ENCODE measurements at regions not wholly inside any gene's neighbourhood (a gene's known extent, or its start where the extent isn't known, plus 50 kb on each side); places are given as distances from the start of the nearest gene placed in this dataset.

DNA sequence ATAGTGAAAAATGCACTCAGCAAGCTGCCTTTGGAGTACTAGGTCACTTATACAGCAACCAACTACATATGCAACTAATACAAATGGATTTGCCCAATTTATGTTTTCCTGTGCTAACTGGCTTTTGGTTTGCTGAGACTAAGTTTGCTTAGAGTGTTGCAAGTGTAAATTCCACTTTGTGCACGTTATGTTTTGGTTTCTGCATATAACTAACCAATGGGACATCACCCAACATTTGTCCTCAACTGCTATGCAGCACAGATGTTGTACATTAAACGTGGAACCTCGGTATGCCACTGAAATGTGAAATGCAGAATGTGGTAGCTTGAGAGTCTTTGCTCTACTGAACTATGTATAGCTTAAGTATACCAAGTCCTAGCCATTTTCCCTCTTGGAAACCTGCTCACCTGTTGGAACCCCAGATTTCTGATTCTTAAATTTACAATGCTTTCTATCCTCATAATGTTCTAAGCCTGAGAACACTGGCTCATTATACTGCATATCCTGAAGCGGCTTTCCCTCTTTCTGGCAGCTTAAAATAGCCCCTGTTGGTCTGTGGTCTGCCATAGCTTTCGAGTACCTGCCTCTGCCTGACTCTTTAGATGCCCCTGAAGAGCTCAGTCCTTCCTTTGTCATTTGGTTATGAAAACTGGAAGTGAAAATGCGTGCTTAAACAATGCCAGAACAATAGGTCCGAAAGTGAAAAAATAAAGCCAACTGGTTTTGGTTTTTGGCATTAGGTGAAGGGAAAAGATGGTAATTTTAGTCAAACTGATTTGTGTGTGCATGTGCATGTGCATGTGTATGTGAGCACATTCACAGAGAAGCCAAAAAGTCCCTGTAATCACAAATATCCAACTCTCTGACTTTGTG is 158.0 kb downstream of the SH2D1A start:
- Mint-ChIP-seq H3K27ac (ENCODE audit: unreplicated experiment) (no peak overlapping the region), H3K4me3 (ENCODE audit: low read depth, unreplicated experiment) (no peak overlapping the region), H3K36me3 (ENCODE audit: insufficient read depth, unreplicated experiment) (no peaks in the 10 kb centered on the region), H3K9me3 (ENCODE audit: low read depth, unreplicated experiment) (no peaks in the 10 kb centered on the region), H3K27me3 (ENCODE audit: unreplicated experiment) (peaks cover 19% of the 10 kb centered on the region), H3K4me1 (ENCODE audit: low read depth, unreplicated experiment) (no peaks in the 10 kb centered on the region)
- intact Hi-C loops (cut with micrococcal nuclease; ENCODE audit: unreplicated experiment): no loop called here
- CTCF ChIA-PET: no interaction called here
- TF ChIP-seq, protein P1, sequence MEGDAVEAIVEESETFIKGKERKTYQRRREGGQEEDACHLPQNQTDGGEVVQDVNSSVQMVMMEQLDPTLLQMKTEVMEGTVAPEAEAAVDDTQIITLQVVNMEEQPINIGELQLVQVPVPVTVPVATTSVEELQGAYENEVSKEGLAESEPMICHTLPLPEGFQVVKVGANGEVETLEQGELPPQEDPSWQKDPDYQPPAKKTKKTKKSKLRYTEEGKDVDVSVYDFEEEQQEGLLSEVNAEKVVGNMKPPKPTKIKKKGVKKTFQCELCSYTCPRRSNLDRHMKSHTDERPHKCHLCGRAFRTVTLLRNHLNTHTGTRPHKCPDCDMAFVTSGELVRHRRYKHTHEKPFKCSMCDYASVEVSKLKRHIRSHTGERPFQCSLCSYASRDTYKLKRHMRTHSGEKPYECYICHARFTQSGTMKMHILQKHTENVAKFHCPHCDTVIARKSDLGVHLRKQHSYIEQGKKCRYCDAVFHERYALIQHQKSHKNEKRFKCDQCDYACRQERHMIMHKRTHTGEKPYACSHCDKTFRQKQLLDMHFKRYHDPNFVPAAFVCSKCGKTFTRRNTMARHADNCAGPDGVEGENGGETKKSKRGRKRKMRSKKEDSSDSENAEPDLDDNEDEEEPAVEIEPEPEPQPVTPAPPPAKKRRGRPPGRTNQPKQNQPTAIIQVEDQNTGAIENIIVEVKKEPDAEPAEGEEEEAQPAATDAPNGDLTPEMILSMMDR (IDR thresholded peaks at IDR 0.05; ENCODE audit: unreplicated experiment): no peak
- no TSS peak for BruUV-seq (replicated peaks)
- no peak for DNase-seq

DNA sequence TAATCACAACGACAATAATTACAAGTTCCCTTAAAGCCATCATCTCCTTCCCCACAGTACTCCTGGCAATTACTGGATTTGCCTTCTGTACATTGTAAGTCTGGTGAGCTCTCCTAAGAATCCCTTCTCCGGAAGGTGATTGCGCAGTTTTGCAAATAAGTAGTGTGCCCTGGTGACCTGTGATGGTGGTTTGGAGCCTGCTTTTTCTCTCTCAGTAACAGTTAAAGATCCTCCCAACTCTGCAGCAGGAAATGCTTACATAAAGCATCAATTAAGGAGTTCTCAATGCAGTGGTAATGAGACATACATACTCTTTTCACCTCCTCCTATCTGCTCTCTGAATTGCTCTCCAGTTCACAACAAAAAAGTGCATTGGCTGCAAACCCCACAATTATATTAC is 159.7 kb downstream of the SH2D1A start:
- TF ChIP-seq, protein P1 (IDR thresholded peaks at IDR 0.05; ENCODE audit: unreplicated experiment): no peak
- H3K27ac Mint-ChIP-seq (ENCODE audit: unreplicated experiment): no peak overlapping the region
- H3K4me1 Mint-ChIP-seq (ENCODE audit: low read depth, unreplicated experiment): no peaks in the 10 kb centered on the region
- no peak for DNase-seq
- CTCF ChIA-PET: interaction anchor here (0.6 kb wide), 1 partner anchor 154 kb away, joined by 3 read pairs; no protein-coding TSS in a partner anchor
- H3K36me3 Mint-ChIP-seq (ENCODE audit: insufficient read depth, unreplicated experiment): no peaks in the 10 kb centered on the region
- peaks cover 19% of the 10 kb centered on the region for H3K27me3 Mint-ChIP-seq (ENCODE audit: unreplicated experiment)
- intact Hi-C loops (cut with micrococcal nuclease; ENCODE audit: unreplicated experiment): no loop called here
- no TSS peak for BruUV-seq (replicated peaks)
- H3K9me3 Mint-ChIP-seq (ENCODE audit: low read depth, unreplicated experiment): no peaks in the 10 kb centered on the region
- H3K4me3 Mint-ChIP-seq (ENCODE audit: low read depth, unreplicated experiment): no peak overlapping the region

DNA sequence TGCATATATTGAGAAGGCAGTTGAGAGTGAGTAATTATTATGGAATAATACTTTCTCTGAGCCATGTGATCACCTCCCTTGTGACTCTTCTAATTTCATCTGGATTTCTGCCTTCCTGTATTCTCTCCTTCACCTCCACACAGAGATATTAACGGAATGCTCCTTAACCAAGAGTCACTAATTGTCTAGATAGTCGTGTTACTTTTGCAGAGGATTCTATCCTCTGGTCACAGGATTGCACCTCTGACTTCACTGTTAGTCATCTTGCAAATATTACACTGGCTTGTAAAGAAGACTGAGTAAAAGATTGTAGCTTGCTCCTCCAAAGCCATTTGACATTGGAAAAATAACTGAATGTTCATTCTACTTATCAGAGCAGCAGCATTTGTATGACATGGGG is 160.9 kb downstream of the SH2D1A start:
- no peaks in the 10 kb centered on the region for H3K36me3 Mint-ChIP-seq (ENCODE audit: insufficient read depth, unreplicated experiment)
- CTCF ChIA-PET: no interaction called here
- H3K27ac Mint-ChIP-seq (ENCODE audit: unreplicated experiment): no peak overlapping the region
- BruUV-seq (replicated peaks): no TSS peak
- peaks cover 19% of the 10 kb centered on the region for H3K27me3 Mint-ChIP-seq (ENCODE audit: unreplicated experiment)
- no peaks in the 10 kb centered on the region for H3K4me1 Mint-ChIP-seq (ENCODE audit: low read depth, unreplicated experiment)
- no peak for DNase-seq
- TF ChIP-seq, protein P1 (IDR thresholded peaks at IDR 0.05; ENCODE audit: unreplicated experiment): no peak
- no peak overlapping the region for H3K4me3 Mint-ChIP-seq (ENCODE audit: low read depth, unreplicated experiment)
- intact Hi-C loops (cut with micrococcal nuclease; ENCODE audit: unreplicated experiment): no loop called here
- no peaks in the 10 kb centered on the region for H3K9me3 Mint-ChIP-seq (ENCODE audit: low read depth, unreplicated experiment)

DNA sequence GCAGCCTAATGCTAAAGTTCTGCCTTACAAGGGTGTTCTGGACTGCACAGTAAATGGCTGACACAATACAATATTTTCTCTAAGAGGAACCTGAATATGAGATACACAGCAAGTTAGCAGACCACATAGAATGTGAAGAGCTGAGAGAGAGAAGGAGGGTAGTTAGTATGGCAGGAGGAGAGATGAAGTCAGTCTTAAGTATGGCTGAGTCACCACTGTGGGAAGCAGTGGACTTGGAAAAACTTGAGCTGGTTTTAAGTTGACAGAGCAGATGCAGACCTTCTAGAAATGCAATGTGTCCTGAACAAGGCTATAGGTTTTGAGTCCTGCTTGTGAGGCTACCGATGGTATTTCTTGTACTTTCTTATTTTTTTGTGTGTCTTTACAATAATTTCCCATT is 172.5 kb downstream of the SH2D1A start:
- no peaks in the 10 kb centered on the region for H3K4me1 Mint-ChIP-seq (ENCODE audit: low read depth, unreplicated experiment)
- TF ChIP-seq, protein P1 (IDR thresholded peaks at IDR 0.05; ENCODE audit: unreplicated experiment): no peak
- H3K27me3 Mint-ChIP-seq (ENCODE audit: unreplicated experiment): no peaks in the 10 kb centered on the region
- H3K27ac Mint-ChIP-seq (ENCODE audit: unreplicated experiment): no peak overlapping the region
- intact Hi-C loops (cut with micrococcal nuclease; ENCODE audit: unreplicated experiment): no loop called here
- H3K4me3 Mint-ChIP-seq (ENCODE audit: low read depth, unreplicated experiment): no peak overlapping the region
- DNase-seq: no peak
- no TSS peak for BruUV-seq (replicated peaks)
- CTCF ChIA-PET: no interaction called here
- H3K9me3 Mint-ChIP-seq (ENCODE audit: low read depth, unreplicated experiment): no peaks in the 10 kb centered on the region
- no peaks in the 10 kb centered on the region for H3K36me3 Mint-ChIP-seq (ENCODE audit: insufficient read depth, unreplicated experiment)
